Vagina (tissue), 2 donors: ENCODE measurements at regions not wholly inside any gene's neighbourhood (a gene's known extent, or its start where the extent isn't known, plus 50 kb on each side); places are given as distances from the start of the nearest gene placed in this dataset.

Experiments used
- POLR2A ChIP-seq, 2 donors: fragments of 450-650 bp; IDR thresholded peaks; one replicate each; pipeline ENCODE4 v1.6.1; 2017; ENCODE audit warnings: antibody characterized with exemption in 2 of 2, mild to moderate bottlenecking in 2 of 2, moderate library complexity in 2 of 2
- POLR2AphosphoS5 ChIP-seq, 2 donors: sonication (generic); formaldehyde crosslinking; IDR thresholded peaks; one replicate each; pipeline ENCODE4 v1.9.0; 2017; ENCODE audit warnings: antibody characterized with exemption in 2 of 2, mild to moderate bottlenecking in 2 of 2, low read depth in 1 of 2; ENCODE audit not compliant: insufficient read depth in 1 of 2

GRCh38 chr5:172586125-172587060, 54.7 kb upstream of the NEURL1B start:
- TF ChIP-seq POLR2A (IDR thresholded peaks at IDR 0.05) (no peak), POLR2AphosphoS5 (IDR thresholded peaks at IDR 0.05; ENCODE audit: insufficient read depth in 1 of 2, low read depth in 1 of 2) (no peak)
